ENCODE measurements at regions not wholly inside any gene's neighbourhood (a gene's known extent, or its start where the extent isn't known, plus 50 kb on each side); places are given as distances from the start of the nearest gene placed in this dataset.

DNA sequence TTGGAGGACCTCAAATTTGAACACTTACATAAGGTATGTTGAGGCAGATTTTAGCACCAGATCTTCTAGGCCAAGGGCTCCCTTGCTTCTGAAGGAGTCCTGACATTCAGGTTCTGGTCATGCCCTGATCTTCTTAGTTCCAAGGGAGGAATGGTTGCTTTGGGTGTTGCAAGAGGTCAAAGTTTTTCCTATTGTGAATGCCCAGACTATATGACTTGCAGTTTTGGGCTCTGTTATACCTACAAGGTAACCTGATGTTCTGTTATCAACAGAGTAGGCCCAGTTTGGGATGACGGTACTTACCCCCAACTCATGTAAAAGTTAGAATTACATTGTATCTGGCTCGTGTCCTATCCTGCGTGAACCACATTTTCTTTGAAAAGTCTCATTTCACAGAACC, 69.1 kb upstream of the COCH start:
- TF ChIP-seq EZH2phosphoT487 (IDR thresholded peaks at IDR 0.05) = no peak
- no peak for TF ChIP-seq CTCF (IDR thresholded peaks at IDR 0.05)
